Inflammatory macrophage treated with lipopolysaccharide for 1 hour (primary cell): ENCODE measurements at regions not wholly inside any gene's neighbourhood (a gene's known extent, or its start where the extent isn't known, plus 50 kb on each side); places are given as distances from the start of the nearest gene placed in this dataset.
"Not testable (repeated sequence)": the region's sequence is repeated elsewhere in the genome, so short reads cannot be mapped to it uniquely, and the experiment has no call there.

ENCODE experiments used
- DNase-seq, 2 donors: peaks; one replicate each; pipeline ENCODE4 v3.0.0-alpha.2; 2020 to 2022

DNA sequence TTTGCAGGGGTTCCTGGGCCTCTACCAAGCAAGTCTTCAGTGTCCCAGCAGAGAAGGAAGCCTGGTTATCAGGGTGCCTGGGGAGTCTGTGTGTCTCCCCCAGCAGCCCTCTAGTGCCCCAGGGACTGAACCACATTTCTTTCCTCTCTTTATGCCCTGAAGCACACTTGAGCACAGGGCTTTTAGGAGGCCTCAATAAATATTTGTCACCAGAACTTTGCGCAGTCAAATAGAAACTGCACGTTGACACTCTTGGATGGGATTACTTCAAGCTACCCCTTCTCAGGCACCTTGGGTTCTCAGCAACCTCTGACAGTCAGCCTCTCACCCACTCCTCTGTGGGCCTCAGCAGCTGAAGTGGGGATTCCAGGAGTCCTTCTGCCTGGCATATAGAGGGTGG lies 226.6 kb upstream of the HES1 start:
- no peak for DNase-seq

GRCh38 chr3:193910310-193910709 lies 225.6 kb upstream of the HES1 start:
- no peak for DNase-seq

DNA sequence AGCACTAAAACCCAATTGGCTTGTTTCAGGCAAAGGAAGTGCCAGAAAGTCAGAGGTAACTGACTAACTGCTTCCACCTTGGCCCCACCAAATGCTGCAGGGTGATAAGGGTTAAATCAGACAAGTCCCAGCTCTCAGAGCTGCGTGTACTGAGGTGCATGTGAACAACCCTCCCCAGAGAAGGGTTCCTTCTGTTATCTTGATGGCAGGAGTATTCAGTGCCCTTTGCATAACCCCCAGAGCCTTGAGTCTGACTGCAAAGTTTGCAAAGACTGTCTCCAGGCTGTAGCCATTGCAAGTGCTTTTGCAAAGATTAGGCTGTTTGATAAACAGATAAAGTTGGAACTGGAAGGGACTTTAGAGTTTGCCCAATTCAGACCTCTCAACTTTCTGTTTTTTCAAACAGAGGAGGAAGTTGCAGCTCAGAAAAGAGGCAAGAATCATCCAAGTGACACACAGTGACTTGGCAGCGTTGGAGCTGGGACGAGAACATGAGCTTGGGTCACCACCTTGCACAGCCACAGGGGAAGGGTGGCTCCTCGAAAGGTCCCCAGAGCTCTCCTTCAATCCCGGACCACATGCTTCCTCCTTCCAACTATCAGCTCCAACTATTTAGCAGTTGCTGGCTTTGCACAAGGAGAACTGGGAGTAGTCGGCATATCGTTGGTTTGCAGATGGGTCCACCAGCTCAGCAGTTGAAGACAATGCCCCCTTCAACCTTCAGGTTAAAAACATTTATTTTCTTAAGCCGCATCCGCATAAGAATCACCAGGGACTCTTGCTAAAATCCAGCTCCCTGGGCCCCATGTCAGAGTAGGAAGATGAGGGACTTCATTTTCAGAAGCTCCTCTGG lies 224.8 kb upstream of the HES1 start:
- peak; percentile 41 to 49 for DNase-seq

- no peak for DNase-seq
Measured at GRCh38 chr3:193911784-193912340, 224.1 kb upstream of the HES1 start.

- no peak for DNase-seq
Measured at GRCh38 chr3:193912621-193913178, 223.2 kb upstream of the HES1 start.

- DNase-seq = no peak
Measured at GRCh38 chr3:193914602-193915001, 221.3 kb upstream of the HES1 start.

DNA sequence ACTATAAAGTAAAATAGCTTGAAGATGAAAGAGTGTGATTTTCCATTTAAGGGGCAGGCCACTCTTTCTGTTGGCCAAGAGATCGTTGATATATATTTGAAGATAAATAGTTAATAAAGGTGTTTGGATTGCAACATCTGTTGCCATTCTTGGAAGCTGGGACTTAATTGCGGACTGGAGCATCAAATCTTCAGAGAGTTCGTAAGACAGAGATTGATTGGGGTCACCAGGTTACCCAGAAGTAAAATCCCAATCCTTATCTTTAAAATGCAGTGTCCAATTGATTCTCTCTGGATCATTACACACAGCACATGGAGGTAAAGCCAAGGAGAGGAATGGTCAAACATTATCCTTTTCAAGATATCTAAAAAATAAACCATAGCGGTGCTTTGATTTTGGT lies 220.8 kb upstream of the HES1 start:
- no peak for DNase-seq

DNA sequence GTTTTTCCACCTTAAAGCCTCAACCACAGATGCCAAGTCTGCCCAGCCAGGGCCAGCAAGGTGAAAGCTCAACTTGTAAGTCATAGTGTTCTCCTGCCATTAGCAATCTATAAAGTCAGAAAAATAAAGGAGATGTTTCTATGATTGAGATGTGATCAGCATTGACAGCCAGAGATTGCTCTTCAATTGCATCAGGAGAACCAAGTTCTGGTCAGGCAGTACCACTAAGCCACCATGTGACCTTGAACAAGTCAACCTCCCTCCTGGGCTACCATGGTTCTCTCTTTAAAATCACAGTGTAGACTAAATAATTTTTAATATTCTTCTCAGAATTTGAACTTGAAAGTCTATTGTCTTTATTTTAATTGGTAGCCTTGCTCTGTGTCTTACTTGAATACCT lies 220.3 kb upstream of the HES1 start:
- DNase-seq = no peak

DNA sequence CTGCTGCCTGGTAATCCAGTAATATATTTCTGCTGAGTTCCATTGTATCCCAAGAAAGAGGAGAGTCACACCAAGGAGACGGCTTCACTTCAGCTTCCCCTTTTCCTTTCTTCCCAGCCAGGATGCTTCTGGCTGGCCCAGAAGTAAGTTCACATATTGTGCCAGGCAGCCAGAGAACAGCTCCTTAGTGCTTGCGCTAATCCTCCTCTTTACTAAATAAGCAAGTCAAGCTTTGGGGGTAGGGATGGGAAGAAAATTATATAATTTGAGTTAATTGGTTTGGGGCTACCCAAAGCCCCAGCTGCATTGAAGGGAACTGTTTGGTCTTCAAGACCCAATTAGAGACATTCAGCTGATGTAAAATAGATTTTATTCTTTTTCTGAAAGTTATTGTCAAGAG lies 218.8 kb upstream of the HES1 start:
- DNase-seq = no peak

DNA sequence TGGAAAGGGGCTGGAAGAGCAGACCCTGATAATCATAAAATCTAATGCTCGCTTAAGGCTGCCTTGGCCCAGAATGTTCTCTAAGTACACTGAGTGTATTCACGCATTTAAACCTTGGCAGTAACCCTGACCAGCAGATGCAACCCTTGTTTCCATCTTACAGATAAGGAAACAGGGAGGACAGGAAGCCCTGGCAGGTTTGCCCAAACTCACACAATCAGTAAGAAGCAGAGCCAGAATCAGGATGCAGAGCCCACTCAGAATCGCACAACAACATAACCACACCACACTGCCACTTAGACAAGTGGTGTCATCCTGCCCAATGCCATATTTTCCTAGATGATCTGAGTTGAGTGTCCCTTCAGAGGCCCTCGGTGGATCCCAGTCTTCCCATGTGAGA lies 214.5 kb upstream of the HES1 start:
- no peak for DNase-seq

DNA sequence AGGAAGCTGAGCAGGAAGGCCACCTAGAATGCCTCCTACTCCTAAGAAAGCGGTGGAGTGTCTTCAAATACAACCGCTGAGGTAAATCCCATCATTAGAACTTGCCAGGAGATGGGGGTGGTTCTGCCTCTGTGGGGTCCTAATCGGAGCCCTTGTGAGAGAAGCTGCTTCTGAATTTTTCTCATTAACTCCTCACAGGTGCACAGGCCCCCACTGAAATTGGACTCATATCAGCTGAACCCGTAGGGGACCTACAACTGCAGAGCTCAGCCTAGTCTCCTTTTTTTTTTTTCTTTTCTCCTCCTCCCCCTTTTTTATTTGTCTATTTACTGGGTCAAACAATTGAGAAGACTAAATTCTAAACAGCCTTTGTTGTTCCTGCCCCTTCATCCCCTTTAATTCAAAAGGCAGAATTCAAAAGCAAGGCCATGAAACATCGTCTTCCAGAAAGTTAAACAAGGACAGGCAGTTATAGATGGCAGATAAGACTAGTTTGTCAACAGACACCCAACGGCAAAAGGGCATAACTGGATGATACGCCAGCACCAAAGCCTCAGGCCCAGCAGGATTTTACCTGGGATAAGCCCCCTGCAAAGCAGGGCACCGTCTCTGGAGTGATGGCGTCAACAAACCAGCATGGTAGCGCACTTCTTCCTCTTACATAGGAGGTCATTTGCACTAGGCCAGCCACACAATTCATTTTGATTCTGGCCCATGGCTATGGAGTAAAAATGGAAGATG lies 213.7 kb upstream of the HES1 start:
- no peak for DNase-seq

DNA sequence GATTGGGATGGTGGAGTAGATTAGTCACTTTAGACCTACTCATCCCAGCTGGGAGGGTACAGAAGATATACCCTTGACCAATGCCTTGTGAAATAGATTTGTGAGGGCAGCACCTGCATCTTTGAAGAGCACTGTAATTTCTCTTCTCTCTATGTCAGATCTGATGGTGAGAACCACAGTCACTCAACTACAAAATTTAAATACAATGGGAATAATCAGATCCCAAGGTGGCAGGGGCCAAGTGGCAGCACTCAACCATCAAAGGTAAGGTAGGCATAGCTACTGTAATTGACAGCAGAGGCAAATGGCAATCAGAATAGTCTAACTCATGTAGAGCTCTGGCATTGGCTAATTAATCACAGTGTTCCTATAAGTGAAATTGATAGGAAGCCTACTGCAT lies 212.0 kb upstream of the HES1 start:
- DNase-seq = not testable (repeated sequence)

DNA sequence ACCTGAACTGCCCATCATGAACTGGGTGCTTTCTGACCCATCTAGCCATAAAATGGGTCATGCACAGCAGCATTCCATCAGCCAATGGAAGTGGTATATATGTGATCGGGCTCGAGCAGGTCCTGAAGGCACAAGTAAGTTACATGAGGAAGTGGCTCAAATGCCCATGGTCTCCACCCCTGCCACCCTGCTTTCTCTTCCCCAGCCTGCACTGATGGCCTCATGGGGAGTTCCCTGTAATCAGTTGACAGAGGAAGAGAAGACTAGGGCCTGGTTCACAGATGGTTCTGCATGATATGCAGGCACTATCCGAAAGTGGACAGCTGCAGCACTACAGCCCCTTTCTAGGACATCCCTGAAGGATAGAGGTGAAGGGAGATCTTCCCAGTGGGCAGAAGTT lies 209.9 kb upstream of the HES1 start:
- peak; percentile 71 to 76 for DNase-seq

GRCh38 chr3:193927413-193928206 lies 208.3 kb upstream of the HES1 start:
- not testable (repeated sequence) for DNase-seq

GRCh38 chr3:193928354-193929209 lies 207.4 kb upstream of the HES1 start:
- no peak for DNase-seq

DNA sequence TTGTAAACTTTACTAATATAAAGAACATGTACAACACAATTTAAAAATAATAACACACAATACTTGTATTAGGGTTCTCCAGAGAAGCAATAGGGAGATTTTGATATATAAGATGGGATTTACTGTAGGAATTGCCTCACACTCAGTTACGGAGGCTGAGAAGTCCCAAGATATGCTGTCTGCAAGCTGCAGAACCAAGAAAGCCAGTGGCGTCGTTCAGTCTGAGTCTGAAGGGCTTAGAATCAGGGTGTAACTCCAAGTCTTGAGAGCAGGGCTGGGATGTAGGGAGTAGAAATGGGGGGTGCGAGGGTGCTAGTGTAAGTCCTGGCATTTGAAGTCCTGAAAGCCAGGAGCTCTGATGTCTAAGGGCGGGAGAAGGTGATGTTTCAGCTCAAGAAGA lies 206.6 kb upstream of the HES1 start:
- no peak for DNase-seq

DNA sequence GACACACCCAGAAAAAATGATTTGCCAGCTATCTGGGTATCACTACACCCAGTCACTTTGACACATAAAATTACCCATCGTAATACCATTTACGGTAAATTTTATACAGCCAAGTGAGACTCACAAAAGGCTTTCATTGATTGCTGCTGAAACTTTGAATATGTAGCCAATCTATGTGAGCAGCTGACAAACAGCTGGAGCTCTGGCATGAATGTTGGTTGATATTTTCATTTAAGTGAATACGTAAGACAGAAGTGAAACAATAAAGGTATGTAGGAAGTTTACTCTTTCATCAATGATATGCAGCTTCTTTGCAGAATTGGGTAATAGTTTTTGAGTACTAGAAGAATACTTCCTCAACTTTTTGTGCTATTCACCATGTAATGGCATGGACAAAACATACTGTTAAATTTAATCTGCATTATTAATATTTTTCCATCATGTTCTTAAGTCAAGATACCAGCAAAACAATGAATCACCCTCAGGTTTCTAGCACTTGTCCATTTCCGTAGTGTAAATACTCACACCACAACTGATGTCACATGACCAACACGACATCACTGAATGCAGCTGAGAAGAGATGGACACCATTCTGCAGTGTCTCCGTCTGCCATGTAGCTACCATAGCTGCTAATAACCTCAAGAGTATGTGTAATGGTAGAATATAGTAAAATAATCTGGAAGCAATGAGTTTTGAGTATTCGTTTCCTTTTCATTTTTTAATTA lies 205.9 kb upstream of the HES1 start:
- no peak for DNase-seq

DNA sequence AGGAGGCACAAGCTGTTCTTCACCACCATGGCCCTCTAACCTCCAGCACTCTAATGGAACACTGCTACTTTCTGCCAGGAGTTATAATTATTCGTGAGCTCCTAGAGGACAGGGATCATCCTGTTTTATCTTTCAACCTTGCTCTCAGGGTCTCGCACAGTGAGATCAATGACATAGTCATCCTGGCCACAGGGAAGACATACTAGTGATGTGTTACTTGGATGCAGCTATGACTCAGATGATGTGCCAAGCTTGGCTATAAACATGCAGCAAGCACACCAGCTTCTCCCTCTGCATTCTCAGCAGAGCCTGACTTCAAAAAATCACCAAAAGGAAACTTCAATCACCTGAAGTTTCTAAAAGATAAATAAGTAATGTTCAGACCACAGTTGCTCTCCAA lies 203.8 kb upstream of the HES1 start:
- no peak for DNase-seq

DNA sequence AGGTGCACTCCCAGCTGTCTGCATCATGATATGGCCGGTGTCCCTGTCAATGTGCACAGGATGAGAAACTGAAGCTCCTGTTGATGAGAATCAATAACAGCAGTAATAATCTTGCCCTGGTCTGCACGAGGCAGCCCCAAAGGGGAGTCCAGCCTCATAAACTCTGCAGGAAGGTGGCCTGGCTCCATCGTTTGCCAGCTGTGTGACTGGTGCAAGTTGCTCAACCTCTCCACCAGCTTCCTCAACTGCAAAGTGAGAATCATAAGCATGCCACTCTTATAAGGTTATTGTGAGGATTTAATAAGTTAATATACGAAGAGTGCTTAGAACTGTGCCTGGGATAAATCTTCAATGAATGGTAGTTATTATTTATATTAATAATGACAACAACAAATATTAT lies 203.4 kb upstream of the HES1 start:
- DNase-seq = no peak

DNA sequence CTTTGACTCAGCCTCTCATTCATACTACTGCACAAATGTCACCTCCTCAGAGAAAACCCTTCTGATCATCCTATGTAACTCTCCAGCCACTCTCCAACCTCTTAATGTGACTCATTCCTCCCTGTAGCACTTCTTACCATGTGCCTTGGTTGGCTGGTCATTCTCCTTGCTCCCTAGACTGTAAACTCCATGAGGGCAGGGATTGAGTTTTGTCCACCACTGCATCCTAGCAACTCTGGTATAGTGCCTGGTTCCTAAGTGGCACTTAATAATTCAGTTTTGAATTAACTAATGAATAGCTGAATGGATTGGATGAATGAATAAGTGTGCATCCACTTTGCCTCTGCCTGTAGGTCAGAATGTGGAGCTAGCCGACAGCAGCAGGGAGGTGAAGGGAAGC lies 202.5 kb upstream of the HES1 start:
- no peak for DNase-seq

DNA sequence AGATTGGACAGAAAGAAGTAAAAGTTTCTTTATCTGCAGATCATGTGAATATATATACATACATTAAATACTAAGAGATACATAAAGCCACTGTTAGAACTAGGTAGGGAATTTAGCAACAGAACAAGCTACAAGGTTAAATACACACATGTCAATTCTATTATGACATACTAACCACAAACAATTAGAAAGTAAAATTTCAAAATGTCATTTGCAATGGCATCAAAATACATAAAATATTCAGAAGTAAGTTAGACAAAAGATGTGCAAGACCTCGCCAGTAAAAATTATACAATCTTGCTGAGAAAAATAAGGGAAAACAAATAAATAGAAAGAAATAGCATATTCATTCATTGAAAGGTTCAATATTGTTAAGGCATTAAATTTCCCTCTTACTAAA lies 200.0 kb upstream of the HES1 start:
- peak in 1 of 2 donors; percentile 12 for DNase-seq
